ENCODE measurements at regions not wholly inside any gene's neighbourhood (a gene's known extent, or its start where the extent isn't known, plus 50 kb on each side); places are given as distances from the start of the nearest gene placed in this dataset.

GRCh38 chr6:84515067-84515466 is 249.3 kb downstream of the TBX18 start:
- TF ChIP-seq CTCF (IDR thresholded peaks at IDR 0.05) (no peak), POLR2A (IDR thresholded peaks at IDR 0.05) (no peak)
